AG10803 (cell line): ENCODE measurements at regions not wholly inside any gene's neighbourhood (a gene's known extent, or its start where the extent isn't known, plus 50 kb on each side); places are given as distances from the start of the nearest gene placed in this dataset.

Experiments used
- DNase-seq: peaks from one replicate; pipeline ENCODE4 v3.0.0; 2010; ENCODE audit warnings: low read depth
- H3K4me3 ChIP-seq: 2 replicates; pipeline ENCODE4 v1.5.1; 2011; ENCODE audit warnings: mild to moderate bottlenecking, low read length, control low read depth
- TF ChIP-seq, protein P1 (sequence below): conservative IDR thresholded peaks from 2 replicates; pipeline ENCODE4 v1.5.1; 2011; ENCODE audit warnings: mild to moderate bottlenecking, low read length, control low read depth, inconsistent platforms

DNA sequence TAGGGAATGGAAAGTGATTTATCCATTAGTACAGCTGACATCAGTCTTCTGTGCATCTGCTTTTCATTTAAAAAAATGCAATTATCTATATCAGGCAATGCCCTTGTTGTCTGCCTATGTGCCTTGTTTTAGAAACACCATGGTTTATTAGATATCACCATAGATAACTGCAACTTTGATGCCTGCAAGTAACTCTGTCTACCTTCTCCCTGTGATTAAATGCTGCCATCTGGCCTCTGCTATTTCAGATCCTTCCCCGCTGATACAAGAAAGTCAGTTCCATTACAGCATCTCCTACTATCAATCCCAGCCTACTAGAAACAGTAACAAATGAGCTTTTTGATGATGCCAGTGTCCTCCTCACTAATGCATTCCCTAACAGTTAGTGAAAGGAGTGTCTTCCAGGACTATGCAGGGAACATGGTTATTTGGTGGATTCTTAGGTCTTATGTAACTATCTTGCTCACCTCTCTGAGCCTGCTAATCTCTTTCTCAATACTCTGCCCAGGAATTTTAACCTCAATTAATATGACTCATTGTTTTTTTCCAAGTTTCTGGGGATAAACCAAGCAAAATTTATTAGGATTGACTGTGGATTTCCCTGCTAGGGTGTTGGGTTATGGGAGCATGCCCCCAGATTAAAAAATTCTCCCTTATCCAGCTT lies 444.9 kb downstream of the RAPGEF2 start:
- no peak overlapping the region for H3K4me3 ChIP-seq
- TF ChIP-seq, protein P1, sequence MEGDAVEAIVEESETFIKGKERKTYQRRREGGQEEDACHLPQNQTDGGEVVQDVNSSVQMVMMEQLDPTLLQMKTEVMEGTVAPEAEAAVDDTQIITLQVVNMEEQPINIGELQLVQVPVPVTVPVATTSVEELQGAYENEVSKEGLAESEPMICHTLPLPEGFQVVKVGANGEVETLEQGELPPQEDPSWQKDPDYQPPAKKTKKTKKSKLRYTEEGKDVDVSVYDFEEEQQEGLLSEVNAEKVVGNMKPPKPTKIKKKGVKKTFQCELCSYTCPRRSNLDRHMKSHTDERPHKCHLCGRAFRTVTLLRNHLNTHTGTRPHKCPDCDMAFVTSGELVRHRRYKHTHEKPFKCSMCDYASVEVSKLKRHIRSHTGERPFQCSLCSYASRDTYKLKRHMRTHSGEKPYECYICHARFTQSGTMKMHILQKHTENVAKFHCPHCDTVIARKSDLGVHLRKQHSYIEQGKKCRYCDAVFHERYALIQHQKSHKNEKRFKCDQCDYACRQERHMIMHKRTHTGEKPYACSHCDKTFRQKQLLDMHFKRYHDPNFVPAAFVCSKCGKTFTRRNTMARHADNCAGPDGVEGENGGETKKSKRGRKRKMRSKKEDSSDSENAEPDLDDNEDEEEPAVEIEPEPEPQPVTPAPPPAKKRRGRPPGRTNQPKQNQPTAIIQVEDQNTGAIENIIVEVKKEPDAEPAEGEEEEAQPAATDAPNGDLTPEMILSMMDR: no peak
- DNase-seq: peak; percentile 12

DNA sequence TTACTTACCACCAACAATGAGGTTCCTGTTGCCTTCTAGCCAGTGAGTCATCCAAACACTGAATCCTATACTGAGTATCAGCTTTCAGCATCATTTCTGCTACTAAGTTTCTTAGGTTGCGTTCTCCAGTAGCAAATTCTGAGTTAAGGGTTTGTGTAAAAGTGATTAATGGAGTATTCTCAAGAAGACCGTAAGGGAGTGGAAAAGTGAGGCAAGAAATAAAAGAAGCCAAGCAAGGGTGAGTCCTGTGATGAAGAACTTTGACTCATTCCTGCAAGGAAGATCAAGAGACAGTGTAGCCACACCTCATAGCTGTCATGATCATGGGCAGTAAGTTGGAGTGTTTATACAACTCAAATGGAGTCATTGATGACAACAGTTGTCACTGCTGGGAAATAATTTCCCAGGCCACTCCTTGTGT lies 446.2 kb downstream of the RAPGEF2 start:
- H3K4me3 ChIP-seq: no peak overlapping the region
- TF ChIP-seq, protein P1: no peak

DNA sequence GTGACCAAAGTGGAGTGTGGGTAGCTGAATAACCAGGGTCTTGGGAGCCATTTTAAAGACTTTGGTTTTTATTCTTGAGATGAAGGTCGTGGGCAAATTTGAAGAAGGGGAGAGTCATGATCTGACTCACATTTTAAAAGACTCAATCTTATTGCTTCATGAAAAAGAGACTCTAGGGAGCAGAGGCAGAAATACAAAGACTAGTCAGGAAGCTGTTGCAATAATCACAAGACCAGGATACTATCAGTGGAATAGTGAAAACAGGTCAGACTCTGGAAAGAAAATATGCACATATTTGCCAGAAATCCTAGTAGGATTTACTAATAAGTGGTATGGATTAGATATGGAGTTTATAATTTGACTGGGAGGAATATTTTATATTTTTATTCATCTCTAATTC lies 448.4 kb downstream of the RAPGEF2 start:
- TF ChIP-seq, protein P1: no peak
- H3K4me3 ChIP-seq: no peak overlapping the region
- DNase-seq: no peak

More for the DNA sequence above, 446.2 kb downstream of the RAPGEF2 start:
- no peak for DNase-seq

DNA sequence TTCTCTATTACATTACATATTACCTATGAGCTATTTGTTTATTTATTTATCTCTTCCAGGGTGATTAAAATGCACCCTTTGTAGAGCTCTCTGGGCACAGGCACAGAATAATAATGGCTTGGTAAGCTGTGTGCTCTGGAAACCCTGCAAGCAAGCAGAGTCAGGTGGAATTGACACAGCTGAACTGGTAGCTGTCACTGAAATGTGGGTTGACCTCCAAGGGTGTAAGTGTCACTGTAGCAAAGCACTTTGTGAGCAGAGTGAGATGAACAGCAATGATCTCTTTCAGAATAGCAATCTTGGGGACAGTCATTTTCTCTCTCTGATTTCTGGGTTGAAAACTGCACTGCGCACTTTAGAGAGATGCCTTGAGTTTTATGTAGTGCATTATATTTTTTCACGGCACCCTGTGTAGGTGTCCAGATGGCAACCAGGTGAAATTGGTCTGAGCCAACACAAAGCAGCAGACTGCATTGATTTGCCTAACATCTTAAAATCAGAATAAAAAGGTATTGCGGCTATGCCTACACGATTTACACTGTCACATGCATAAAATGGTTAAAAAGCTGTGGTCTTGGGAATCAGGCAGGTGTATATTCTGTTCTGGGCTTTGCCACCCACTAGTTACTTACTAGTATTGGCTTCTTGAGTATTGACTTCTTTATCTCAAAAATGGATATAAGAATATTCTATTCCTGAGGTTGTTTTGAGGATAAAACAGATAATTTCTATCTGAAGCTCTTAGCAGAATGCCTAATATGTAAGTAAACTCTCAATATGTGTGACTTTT lies 450.3 kb downstream of the RAPGEF2 start:
- no peak overlapping the region for H3K4me3 ChIP-seq
- TF ChIP-seq, protein P1: no peak
- no peak for DNase-seq

DNA sequence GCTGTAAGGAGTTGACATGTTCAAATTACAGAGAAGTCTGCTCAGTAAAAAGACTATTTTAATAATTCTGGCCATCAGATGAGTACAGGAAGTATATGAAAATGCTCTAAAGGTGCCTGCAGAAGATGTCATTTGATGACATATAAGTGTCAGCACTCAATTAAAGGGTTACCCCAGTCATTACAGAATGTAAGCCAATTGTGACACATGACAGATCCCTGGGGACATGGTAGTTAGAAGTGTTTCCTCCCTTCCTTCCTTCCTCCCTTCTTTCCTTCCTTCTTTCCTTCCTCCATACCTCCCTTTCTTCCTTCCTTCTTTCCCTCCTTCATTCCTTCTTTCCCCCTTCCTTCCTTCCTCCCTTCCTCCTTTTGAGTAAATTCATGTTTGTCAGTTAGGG lies 453.0 kb downstream of the RAPGEF2 start:
- TF ChIP-seq, protein P1: no peak
- H3K4me3 ChIP-seq: no peak overlapping the region
- DNase-seq: no peak

DNA sequence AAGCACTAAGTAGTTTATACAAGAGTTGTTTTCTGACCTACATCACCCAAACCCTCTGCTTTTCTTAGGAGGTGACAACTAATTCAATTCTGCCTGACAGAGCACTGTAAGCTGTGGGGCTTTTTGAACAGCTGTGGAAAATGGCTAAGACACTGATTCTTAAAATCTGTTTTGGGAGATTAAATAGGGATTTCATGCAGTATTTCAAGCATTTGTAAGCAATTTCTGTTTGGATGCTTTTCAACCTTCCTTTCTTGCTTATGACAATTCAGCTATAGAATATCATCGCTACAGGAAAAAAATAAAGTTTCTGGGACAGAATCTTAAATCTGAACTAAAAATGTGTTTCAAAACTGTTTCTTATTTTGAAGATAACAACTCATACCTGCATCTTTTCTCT lies 459.5 kb downstream of the RAPGEF2 start:
- no peak overlapping the region for H3K4me3 ChIP-seq
- DNase-seq: no peak
- TF ChIP-seq, protein P1: no peak

DNA sequence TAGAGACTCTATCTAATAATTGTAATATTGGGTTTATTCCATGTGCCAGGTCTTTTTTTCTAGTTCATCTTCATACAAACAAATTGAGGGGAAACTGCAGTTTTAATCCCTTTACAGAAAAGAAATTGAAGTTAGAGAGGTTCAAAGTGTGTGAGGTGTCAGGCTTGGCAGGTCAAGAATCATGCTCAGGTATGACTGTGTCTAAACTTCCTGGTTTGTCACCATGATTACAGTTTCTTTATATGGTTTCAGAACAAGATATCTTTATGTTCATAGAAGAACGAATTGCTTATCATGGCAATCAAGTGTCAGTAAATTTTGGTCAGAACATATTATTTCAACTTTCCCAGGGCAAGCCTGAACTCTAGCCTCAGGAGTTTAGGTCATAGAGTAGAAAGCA lies 460.4 kb downstream of the RAPGEF2 start:
- H3K4me3 ChIP-seq: no peak overlapping the region
- TF ChIP-seq, protein P1: no peak
- no peak for DNase-seq
